ENCODE measurements at regions not wholly inside any gene's neighbourhood (a gene's known extent, or its start where the extent isn't known, plus 50 kb on each side); places are given as distances from the start of the nearest gene placed in this dataset.

- TF ChIP-seq RARB (CRISPR knock-in tag; IDR thresholded peaks at IDR 0.05) (no peak), TCF4 (CRISPR knock-in tag; IDR thresholded peaks at IDR 0.05; ENCODE audit: borderline replicate concordance) (no peak), OSR1 (CRISPR knock-in tag; IDR thresholded peaks at IDR 0.05) (no peak), ESRRG (CRISPR knock-in tag; IDR thresholded peaks at IDR 0.05) (no peak), PPARA (CRISPR knock-in tag; IDR thresholded peaks at IDR 0.05; ENCODE audit: borderline replicate concordance) (no peak), TSHZ2 (CRISPR knock-in tag; IDR thresholded peaks at IDR 0.05) (no peak), CSRNP3 (CRISPR knock-in tag; IDR thresholded peaks at IDR 0.05) (no peak), ZFP30 (CRISPR knock-in tag; IDR thresholded peaks at IDR 0.05) (no peak), CREB5 (CRISPR knock-in tag; IDR thresholded peaks at IDR 0.05; ENCODE audit: low read depth) (no peak), ZNF70 (CRISPR knock-in tag; IDR thresholded peaks at IDR 0.05) (no peak), ARNTL (CRISPR knock-in tag; IDR thresholded peaks at IDR 0.05; ENCODE audit: borderline replicate concordance, low read depth) (no peak), ZFP3 (CRISPR knock-in tag; IDR thresholded peaks at IDR 0.05) (no peak)
- no peak for ATAC-seq
These were observed 1054.2 kb downstream of the ARAP2 start for GRCh38 chr4:35189988-35190613.

- ATAC-seq, result no peak
- TF ChIP-seq TCF4 (CRISPR knock-in tag; IDR thresholded peaks at IDR 0.05; ENCODE audit: borderline replicate concordance) (no peak), BACH2 (CRISPR knock-in tag; IDR thresholded peaks at IDR 0.05; ENCODE audit: borderline replicate concordance) (no peak), ESRRG (CRISPR knock-in tag; IDR thresholded peaks at IDR 0.05) (no peak), CREB5 (CRISPR knock-in tag; IDR thresholded peaks at IDR 0.05; ENCODE audit: low read depth) (no peak), CSRNP3 (CRISPR knock-in tag; IDR thresholded peaks at IDR 0.05) (no peak), TSHZ2 (CRISPR knock-in tag; IDR thresholded peaks at IDR 0.05) (no peak), GLIS3 (CRISPR knock-in tag; IDR thresholded peaks at IDR 0.05) (no peak), RARB (CRISPR knock-in tag; IDR thresholded peaks at IDR 0.05) (no peak), ZNF565 (CRISPR knock-in tag; conservative IDR thresholded peaks at IDR 0.05; ENCODE audit: low read depth) (no peak), ZFP3 (CRISPR knock-in tag; IDR thresholded peaks at IDR 0.05) (no peak), ARNTL (CRISPR knock-in tag; IDR thresholded peaks at IDR 0.05; ENCODE audit: borderline replicate concordance, low read depth) (no peak), PPARA (CRISPR knock-in tag; IDR thresholded peaks at IDR 0.05; ENCODE audit: borderline replicate concordance) (no peak), ZC3H10 (CRISPR knock-in tag; IDR thresholded peaks at IDR 0.05) (no peak), CSDC2 (CRISPR knock-in tag; IDR thresholded peaks at IDR 0.05) (no peak), PATZ1 (CRISPR knock-in tag; IDR thresholded peaks at IDR 0.05; ENCODE audit: borderline replicate concordance) (no peak), OSR1 (CRISPR knock-in tag; IDR thresholded peaks at IDR 0.05) (no peak), POU6F1 (CRISPR knock-in tag; IDR thresholded peaks at IDR 0.05; ENCODE audit: borderline replicate concordance, low read depth) (no peak), ZNF8 (CRISPR knock-in tag; IDR thresholded peaks at IDR 0.05) (no peak), TOX (CRISPR knock-in tag; IDR thresholded peaks at IDR 0.05; ENCODE audit: borderline replicate concordance) (no peak)
These were observed 1042.9 kb downstream of the ARAP2 start for GRCh38 chr4:35201403-35201802.

All from SK-N-SH treated with all-trans-retinoic acid at 6 μM for 48 hours (cell line).